Hepatocyte (in vitro differentiated cells): ENCODE measurements at regions not wholly inside any gene's neighbourhood (a gene's known extent, or its start where the extent isn't known, plus 50 kb on each side); places are given as distances from the start of the nearest gene placed in this dataset.
A peak's percentile ranks its signal among the peaks of the same experiment; 100 is the strongest.

Source experiments
- DNase-seq: peaks from one replicate; pipeline ENCODE4 v3.0.0-alpha.2; 2016; ENCODE audit warnings: low spot score
- H2AFZ ChIP-seq: fragments of 200-600 bp; sonication (generic); 2 replicates; pipeline ENCODE4 v1.6.0; 2016; ENCODE audit warnings: antibody characterized with exemption, mild to moderate bottlenecking
- H3K27ac ChIP-seq: fragments of 200-600 bp; sonication (generic); 2 replicates; pipeline ENCODE4 v1.5.1; 2016; ENCODE audit warnings: mild to moderate bottlenecking
- H3K27me3 ChIP-seq: fragments of 200-600 bp; sonication (generic); 2 replicates; pipeline ENCODE4 v1.6.1; 2016
- H3K36me3 ChIP-seq: fragments of 200-600 bp; sonication (generic); replicated peaks from 2 replicates; pipeline ENCODE4 v1.5.1; 2016; ENCODE audit warnings: low read depth; ENCODE audit not compliant: insufficient read depth
- H3K4me1 ChIP-seq: fragments of 200-600 bp; sonication (generic); 2 replicates; pipeline ENCODE4 v1.5.1; 2016; ENCODE audit warnings: mild to moderate bottlenecking, moderate library complexity; ENCODE audit not compliant: insufficient read depth
- H3K4me2 ChIP-seq: fragments of 200-600 bp; sonication (generic); 2 replicates; pipeline ENCODE4 v1.6.0; 2016
- H3K4me3 ChIP-seq: fragments of 200-600 bp; sonication (generic); 2 replicates; pipeline ENCODE4 v1.5.1; 2016; ENCODE audit warnings: mild to moderate bottlenecking
- H3K79me2 ChIP-seq: fragments of 200-600 bp; sonication (generic); 2 replicates; pipeline ENCODE4 v1.6.0; 2017; ENCODE audit warnings: mild to moderate bottlenecking
- H3K9me2 ChIP-seq: fragments of 200-600 bp; sonication (generic); replicated peaks from 2 replicates; pipeline ENCODE4 v1.6.0; 2017; ENCODE audit warnings: mild to moderate bottlenecking; ENCODE audit not compliant: insufficient read depth
- H3K9me3 ChIP-seq: fragments of 200-600 bp; sonication (generic); 2 replicates; pipeline ENCODE4 v1.5.1; 2016; ENCODE audit warnings: low read depth, mild to moderate bottlenecking
- H4K20me1 ChIP-seq: fragments of 200-600 bp; sonication (generic); 2 replicates; pipeline ENCODE4 v1.6.0; 2016; ENCODE audit warnings: mild to moderate bottlenecking; ENCODE audit not compliant: insufficient read depth, poor library complexity, severe bottlenecking
- CTCF ChIP-seq: fragments of 200-600 bp; sonication (generic); IDR thresholded peaks from 2 replicates; pipeline ENCODE4 v1.5.1; 2016; ENCODE audit warnings: antibody characterized with exemption, mild to moderate bottlenecking; ENCODE audit not compliant: poor library complexity
- EZH2 ChIP-seq: fragments of 200-600 bp; sonication (generic); IDR thresholded peaks from 2 replicates; pipeline ENCODE4 v1.6.1; 2016; ENCODE audit warnings: antibody characterized with exemption, mild to moderate bottlenecking, borderline replicate concordance
- EZH2phosphoT487 ChIP-seq: fragments of 200-600 bp; sonication (generic); IDR thresholded peaks from one replicate; pipeline ENCODE4 v1.6.1; 2018; ENCODE audit warnings: antibody characterized with exemption, mild to moderate bottlenecking, low read depth, moderate library complexity; ENCODE audit not compliant: unreplicated experiment, severe bottlenecking
- WGBS: methylation state at CpG from one replicate; pipeline ENCODE4 v1.1.6; 2016; ENCODE audit warnings: low lambda C conversion rate; ENCODE audit errors: missing lambda C conversion rate; 5-methylcytosine and 5-hydroxymethylcytosine counted together

DNA sequence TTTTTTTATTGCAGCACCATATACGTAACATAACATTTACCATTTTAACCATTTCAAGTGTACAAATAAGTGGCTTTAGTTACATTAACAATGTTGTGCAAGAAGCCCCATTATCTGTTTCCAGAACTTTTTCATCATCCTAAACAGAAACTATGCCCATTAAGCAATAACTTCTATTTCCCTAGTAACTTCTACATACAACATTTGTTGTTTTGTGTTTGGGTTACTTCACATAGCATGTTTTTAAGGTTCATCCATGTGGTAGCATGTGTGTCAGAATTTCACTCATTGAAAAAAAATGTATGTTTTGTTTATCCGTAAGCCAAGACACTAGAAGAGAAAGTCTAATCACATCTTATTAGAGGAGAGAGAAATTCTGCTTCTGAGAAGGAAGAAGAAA is 450.5 kb upstream of the PDZRN3 start:
- H4K20me1 ChIP-seq, result no peaks in the 10 kb centered on the region
- no peaks in the 10 kb centered on the region for H3K79me2 ChIP-seq
- no peak overlapping the region for H3K27ac ChIP-seq
- no peak overlapping the region for H3K4me3 ChIP-seq
- WGBS, result 65% methylated on average over 2 of the region's 2 CpGs
- H3K9me3 ChIP-seq, result no peaks in the 10 kb centered on the region
- H3K4me1 ChIP-seq, result peaks cover 11% of the 10 kb centered on the region
- no peaks in the 10 kb centered on the region for H3K9me2 ChIP-seq
- no peak overlapping the region for H3K4me2 ChIP-seq
- no peaks in the 10 kb centered on the region for H3K27me3 ChIP-seq
- DNase-seq, result no peak
- H2AFZ ChIP-seq, result no peak overlapping the region
- H3K36me3 ChIP-seq, result no peaks in the 10 kb centered on the region
- TF ChIP-seq EZH2phosphoT487 (no peak), EZH2 (no peak), CTCF (no peak)

- no peak overlapping the region for H3K4me2 ChIP-seq
- TF ChIP-seq EZH2 (no peak), CTCF (no peak), EZH2phosphoT487 (no peak)
- peaks cover 6% of the 10 kb centered on the region for H3K4me1 ChIP-seq
- H2AFZ ChIP-seq, result no peak overlapping the region
- H4K20me1 ChIP-seq, result no peaks in the 10 kb centered on the region
- H3K79me2 ChIP-seq, result no peaks in the 10 kb centered on the region
- no peaks in the 10 kb centered on the region for H3K27me3 ChIP-seq
- H3K36me3 ChIP-seq, result no peaks in the 10 kb centered on the region
- 54% methylated on average over 1 of the region's 1 CpG for WGBS
- no peak overlapping the region for H3K27ac ChIP-seq
- DNase-seq, result no peak
- H3K9me2 ChIP-seq, result no peaks in the 10 kb centered on the region
- H3K9me3 ChIP-seq, result no peaks in the 10 kb centered on the region
- no peak overlapping the region for H3K4me3 ChIP-seq
Measured at GRCh38 chr3:74074700-74075099, 450.0 kb upstream of the PDZRN3 start.

DNA sequence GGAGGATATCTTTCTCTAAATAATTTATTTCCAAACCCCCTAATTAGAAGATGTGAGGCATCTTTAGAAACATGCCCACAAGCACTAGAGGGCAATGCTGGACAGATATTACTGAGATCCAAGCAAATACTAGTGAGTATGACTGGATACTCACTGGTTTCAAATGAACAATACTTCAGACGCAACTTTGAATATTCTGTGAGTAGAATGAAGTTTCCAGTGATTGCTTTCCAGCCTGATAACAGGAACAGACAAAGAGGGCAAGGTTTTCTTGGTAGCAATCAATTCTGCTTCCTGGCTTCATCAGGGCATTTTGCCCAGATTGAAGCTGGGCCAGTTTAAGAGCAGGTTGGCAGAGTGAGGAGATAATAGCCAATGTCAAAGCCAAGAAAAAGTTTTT is 442.6 kb upstream of the PDZRN3 start:
- Histone ChIP-seq H3K9me2 (no peaks in the 10 kb centered on the region), H3K27me3 (no peaks in the 10 kb centered on the region), H2AFZ (no peak overlapping the region), H3K27ac (no peak overlapping the region), H3K9me3 (no peaks in the 10 kb centered on the region), H4K20me1 (no peaks in the 10 kb centered on the region), H3K4me1 (no peaks in the 10 kb centered on the region), H3K4me3 (no peak overlapping the region), H3K79me2 (no peaks in the 10 kb centered on the region), H3K36me3 (no peaks in the 10 kb centered on the region), H3K4me2 (no peak overlapping the region)
- peak; percentile 23 for DNase-seq
- peak; percentile 56 for TF ChIP-seq CTCF
- TF ChIP-seq EZH2, result no peak
- 39% methylated on average over 1 of the region's 1 CpG for WGBS

DNA sequence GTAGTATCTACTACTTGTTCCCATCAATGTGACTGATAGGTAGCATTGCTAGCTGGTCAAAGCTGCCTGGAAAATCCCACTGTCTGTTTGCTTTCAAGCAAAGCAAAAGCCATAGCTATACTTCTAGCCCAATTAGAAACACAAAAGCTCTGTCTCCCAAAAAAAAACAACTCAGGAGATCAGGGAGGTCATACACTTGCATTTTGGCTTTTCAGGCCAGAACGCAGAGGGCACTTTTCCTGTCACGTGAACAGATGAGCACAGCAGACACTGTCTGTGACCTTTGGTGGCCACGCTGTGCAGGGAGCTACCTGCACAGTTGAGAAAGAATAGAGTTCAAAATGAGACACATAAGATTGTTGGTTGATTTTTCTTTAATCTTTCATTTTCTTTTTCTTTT is 441.7 kb upstream of the PDZRN3 start:
- H3K4me3 ChIP-seq, result no peak overlapping the region
- H3K9me3 ChIP-seq, result no peaks in the 10 kb centered on the region
- no peaks in the 10 kb centered on the region for H3K27me3 ChIP-seq
- H4K20me1 ChIP-seq, result no peaks in the 10 kb centered on the region
- no peaks in the 10 kb centered on the region for H3K36me3 ChIP-seq
- no peak overlapping the region for H2AFZ ChIP-seq
- H3K4me2 ChIP-seq, result no peak overlapping the region
- no peak for DNase-seq
- H3K9me2 ChIP-seq, result no peaks in the 10 kb centered on the region
- H3K79me2 ChIP-seq, result no peaks in the 10 kb centered on the region
- WGBS, result 62% methylated on average over 3 of the region's 3 CpGs
- no peaks in the 10 kb centered on the region for H3K4me1 ChIP-seq
- no peak overlapping the region for H3K27ac ChIP-seq
- TF ChIP-seq EZH2phosphoT487, result no peak
- TF ChIP-seq CTCF, result no peak
- no peak for TF ChIP-seq EZH2
